Mesothelial cell of epicardium (in vitro differentiated cells): ENCODE measurements at regions not wholly inside any gene's neighbourhood (a gene's known extent, or its start where the extent isn't known, plus 50 kb on each side); places are given as distances from the start of the nearest gene placed in this dataset.

ENCODE experiments used
- DNase-seq, 2 experiments: peaks; one replicate each; pipeline ENCODE4 v3.0.0; 2021; ENCODE audit warnings: low spot score in 2 of 2; ENCODE audit not compliant: unreplicated experiment in 2 of 2
- H3K27ac Mint-ChIP-seq: 2 replicates; pipeline ENCODE4 v1.8.0; 2021; ENCODE audit warnings: mixed read lengths
- H3K27me3 Mint-ChIP-seq: 2 replicates; pipeline ENCODE4 v1.8.0; 2021; ENCODE audit warnings: low read depth, mixed read lengths
- H3K36me3 Mint-ChIP-seq: 2 replicates; pipeline ENCODE4 v1.8.0; 2021; ENCODE audit warnings: mixed read lengths
- H3K4me1 Mint-ChIP-seq: 2 replicates; pipeline ENCODE4 v1.8.0; 2021; ENCODE audit warnings: mixed read lengths
- H3K4me3 Mint-ChIP-seq: 2 replicates; pipeline ENCODE4 v1.8.0; 2021; ENCODE audit warnings: mild to moderate bottlenecking, moderate library complexity, mixed read lengths
- H3K9me3 Mint-ChIP-seq: 2 replicates; pipeline ENCODE4 v1.8.0; 2021; ENCODE audit warnings: mixed read lengths
- TF ChIP-seq, protein P1 (sequence below): fragments of 200-600 bp; sonication (generic); IDR thresholded peaks from one replicate; pipeline ENCODE4 v1.5.0; 2021; ENCODE audit warnings: antibody characterized with exemption; ENCODE audit not compliant: unreplicated experiment

DNA sequence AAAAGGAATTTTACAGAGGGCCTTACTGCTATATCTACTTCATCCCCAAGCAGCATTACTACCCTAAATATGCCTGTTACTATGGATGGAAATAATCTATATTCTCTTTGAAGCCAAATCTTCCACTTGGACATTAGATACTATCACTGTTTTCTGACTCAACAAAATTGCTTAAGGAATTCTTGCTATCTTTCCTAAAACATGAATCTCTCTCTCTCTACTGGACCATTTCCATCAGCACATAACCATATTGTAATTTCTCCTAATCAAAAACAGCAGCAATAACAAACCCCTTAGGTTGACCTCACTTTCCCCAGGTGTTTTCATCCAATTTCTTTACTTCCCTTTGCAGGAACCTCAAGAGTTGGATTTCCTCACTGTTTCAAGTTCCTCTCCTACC is 67.9 kb upstream of the BLID start:
- DNase-seq, result no peak
- H3K4me3 Mint-ChIP-seq, result no peak overlapping the region
- peaks cover 19% of the 10 kb centered on the region for H3K4me1 Mint-ChIP-seq
- H3K27me3 Mint-ChIP-seq, result no peaks in the 10 kb centered on the region
- H3K27ac Mint-ChIP-seq, result no peak overlapping the region
- H3K36me3 Mint-ChIP-seq, result peaks cover 5% of the 10 kb centered on the region
- H3K9me3 Mint-ChIP-seq, result peaks cover 11% of the 10 kb centered on the region
- TF ChIP-seq, protein P1, sequence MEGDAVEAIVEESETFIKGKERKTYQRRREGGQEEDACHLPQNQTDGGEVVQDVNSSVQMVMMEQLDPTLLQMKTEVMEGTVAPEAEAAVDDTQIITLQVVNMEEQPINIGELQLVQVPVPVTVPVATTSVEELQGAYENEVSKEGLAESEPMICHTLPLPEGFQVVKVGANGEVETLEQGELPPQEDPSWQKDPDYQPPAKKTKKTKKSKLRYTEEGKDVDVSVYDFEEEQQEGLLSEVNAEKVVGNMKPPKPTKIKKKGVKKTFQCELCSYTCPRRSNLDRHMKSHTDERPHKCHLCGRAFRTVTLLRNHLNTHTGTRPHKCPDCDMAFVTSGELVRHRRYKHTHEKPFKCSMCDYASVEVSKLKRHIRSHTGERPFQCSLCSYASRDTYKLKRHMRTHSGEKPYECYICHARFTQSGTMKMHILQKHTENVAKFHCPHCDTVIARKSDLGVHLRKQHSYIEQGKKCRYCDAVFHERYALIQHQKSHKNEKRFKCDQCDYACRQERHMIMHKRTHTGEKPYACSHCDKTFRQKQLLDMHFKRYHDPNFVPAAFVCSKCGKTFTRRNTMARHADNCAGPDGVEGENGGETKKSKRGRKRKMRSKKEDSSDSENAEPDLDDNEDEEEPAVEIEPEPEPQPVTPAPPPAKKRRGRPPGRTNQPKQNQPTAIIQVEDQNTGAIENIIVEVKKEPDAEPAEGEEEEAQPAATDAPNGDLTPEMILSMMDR, result no peak

- H3K4me3 Mint-ChIP-seq, result no peak overlapping the region
Measured at GRCh38 chr11:122181893-122182292, 65.9 kb upstream of the BLID start.

DNA sequence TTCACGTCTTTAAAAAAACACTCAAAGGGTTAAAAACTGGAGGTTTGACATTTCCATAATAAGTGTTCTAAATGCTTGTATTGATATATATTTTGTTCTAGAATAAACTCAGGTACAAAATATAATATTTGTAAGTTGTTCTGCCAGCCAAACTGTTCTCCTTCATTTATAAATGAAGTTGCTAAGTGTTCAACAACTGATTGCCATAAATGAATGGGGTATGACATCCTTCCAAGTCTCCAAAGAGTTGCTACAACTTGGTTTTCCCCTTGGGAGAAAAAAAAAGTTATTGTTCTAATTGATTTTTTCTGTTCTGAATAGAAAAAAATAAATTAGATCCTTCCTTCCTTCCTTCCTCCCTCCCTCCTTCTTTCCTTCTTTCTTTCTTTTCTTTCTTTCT is 65.4 kb upstream of the BLID start:
- Mint-ChIP-seq H3K27ac (no peak overlapping the region), H3K27me3 (no peaks in the 10 kb centered on the region), H3K4me3 (no peak overlapping the region)

More at GRCh38 chr11:122181893-122182292, 65.9 kb upstream of the BLID start:
- no peaks in the 10 kb centered on the region for H3K27me3 Mint-ChIP-seq
- H3K9me3 Mint-ChIP-seq, result peaks cover 11% of the 10 kb centered on the region
- no peak for DNase-seq
- no peak overlapping the region for H3K27ac Mint-ChIP-seq
- peaks cover 20% of the 10 kb centered on the region for H3K4me1 Mint-ChIP-seq
- TF ChIP-seq, protein P1, result no peak
- peaks cover 4% of the 10 kb centered on the region for H3K36me3 Mint-ChIP-seq

DNA sequence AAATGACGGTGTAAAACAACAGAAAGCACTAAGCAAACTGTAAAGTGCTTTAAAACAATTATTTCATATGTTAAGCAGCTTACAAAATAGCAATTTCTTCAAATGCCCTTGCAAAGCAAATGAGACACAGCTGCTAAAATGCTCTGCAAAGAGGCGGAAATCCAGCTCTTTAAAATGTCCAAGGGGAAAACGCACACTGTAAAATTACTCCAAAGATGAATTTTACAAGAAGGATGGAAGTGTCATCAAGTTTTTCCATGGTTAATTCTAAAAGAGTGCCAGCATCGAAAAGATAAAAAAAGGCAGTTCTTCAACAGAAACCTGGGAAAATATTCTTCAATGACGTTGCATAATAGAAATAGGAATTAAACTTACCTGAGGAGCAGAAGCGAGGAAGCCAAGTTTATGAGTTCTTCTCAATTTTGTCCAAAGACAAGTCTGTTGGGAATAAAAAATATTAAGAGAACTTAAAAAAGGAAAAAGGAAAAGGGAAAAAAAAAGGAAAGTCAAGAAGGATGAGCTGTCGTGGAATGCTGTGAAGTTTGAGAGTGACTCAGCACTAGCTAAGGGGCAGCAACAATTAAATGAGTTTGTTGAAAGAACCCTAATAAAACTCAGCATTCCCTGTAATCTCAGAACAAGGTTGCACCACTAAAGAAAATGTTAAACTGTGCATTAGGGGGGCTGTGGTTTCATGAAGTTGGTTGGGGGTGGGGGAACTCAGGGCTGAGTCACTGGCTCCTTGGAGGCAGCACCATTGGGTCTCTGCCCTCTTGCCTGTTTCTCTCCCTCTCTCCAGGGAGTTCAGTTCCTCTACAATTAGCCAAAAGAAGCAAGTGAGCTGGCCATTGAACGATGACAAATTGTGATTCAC is 64.2 kb upstream of the BLID start:
- TF ChIP-seq, protein P1, result no peak
- H3K4me3 Mint-ChIP-seq, result no peak overlapping the region
- peak overlapping the region; percentile 66 for H3K27ac Mint-ChIP-seq

More for the DNA sequence above, 65.4 kb upstream of the BLID start:
- Mint-ChIP-seq H3K4me1 (peaks cover 20% of the 10 kb centered on the region), H3K36me3 (peaks cover 8% of the 10 kb centered on the region), H3K9me3 (peaks cover 11% of the 10 kb centered on the region)
- no peak for DNase-seq
- TF ChIP-seq, protein P1, result no peak

DNA sequence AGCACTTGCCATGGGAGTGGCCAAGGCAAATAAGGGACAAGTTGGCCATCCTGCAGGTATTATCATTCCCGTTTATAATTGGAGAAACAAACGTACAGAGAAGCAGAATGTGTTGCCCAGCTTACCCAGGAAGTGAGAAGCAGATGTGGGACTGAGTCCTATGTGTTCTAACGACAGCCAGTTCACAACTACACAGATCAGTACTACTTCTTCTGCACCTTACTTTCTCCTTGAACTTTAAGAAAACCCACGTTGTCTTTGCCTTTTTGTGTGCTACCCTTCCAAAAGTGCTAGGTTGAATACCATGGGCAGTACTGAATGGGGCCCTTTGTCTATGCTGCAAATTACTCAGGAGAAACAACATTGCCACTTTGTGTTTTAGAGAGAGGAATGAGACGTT is 62.8 kb upstream of the BLID start:
- Mint-ChIP-seq H3K36me3 (peaks cover 4% of the 10 kb centered on the region), H3K27ac (no peak overlapping the region), H3K9me3 (no peaks in the 10 kb centered on the region), H3K4me3 (no peak overlapping the region), H3K4me1 (peaks cover 17% of the 10 kb centered on the region), H3K27me3 (no peaks in the 10 kb centered on the region)
- DNase-seq, result no peak
- TF ChIP-seq, protein P1, result no peak

More for the DNA sequence above, 64.2 kb upstream of the BLID start:
- peaks cover 4% of the 10 kb centered on the region for H3K36me3 Mint-ChIP-seq
- no peak for DNase-seq
- H3K9me3 Mint-ChIP-seq, result peaks cover 4% of the 10 kb centered on the region
- no peaks in the 10 kb centered on the region for H3K27me3 Mint-ChIP-seq
- H3K4me1 Mint-ChIP-seq, result peaks cover 20% of the 10 kb centered on the region
